GM18909 (cell line): ENCODE measurements at regions not wholly inside any gene's neighbourhood (a gene's known extent, or its start where the extent isn't known, plus 50 kb on each side); places are given as distances from the start of the nearest gene placed in this dataset.

Source experiments
- ATAC-seq: cut with Tn5 transposase; IDR thresholded peaks from one replicate; pipeline ENCODE4 v1.9.1; 2021; ENCODE audit warnings: mild to moderate bottlenecking; ENCODE audit not compliant: unreplicated experiment, poor library complexity

DNA sequence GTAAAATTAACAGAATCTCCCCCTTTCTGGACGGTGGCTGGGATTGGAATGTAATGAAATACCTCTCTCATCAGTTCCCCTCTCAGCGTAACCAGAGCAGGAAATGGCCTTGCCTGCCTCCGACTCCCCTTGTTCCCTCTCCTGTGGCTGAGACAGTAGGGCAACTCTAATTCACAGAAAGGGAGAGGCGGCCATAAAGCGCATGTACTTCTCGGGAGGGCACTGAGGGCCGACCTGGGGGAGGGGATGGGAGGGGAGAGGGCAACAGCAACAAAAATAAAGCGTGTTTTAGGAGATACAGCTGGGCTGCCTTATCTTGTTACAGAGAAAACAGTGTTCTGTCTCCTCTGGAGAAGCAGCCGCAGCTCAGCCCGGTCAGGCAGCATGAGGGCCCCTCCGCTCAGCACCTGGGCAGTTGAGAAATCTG, 783.3 kb upstream of the ARRDC4 start:
- ATAC-seq: no peak

DNA sequence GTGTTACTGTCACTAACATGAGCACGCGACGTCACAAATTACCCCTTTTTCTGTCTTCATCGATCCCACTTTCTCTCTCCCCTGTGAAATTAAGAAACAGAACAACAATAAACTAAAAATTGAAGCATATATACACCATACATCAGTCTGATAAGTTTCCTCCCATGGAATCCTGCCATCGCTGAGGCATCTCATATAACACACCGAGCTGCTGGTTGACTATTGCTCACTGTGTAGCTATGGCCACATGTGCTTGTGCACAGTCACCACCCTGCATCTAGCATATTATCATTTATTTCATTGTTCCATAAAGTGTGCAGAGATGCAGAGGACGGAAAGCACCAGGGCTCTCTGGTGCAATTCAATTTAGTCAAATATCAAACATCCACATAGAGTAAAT, 777.9 kb upstream of the ARRDC4 start:
- no peak for ATAC-seq

DNA sequence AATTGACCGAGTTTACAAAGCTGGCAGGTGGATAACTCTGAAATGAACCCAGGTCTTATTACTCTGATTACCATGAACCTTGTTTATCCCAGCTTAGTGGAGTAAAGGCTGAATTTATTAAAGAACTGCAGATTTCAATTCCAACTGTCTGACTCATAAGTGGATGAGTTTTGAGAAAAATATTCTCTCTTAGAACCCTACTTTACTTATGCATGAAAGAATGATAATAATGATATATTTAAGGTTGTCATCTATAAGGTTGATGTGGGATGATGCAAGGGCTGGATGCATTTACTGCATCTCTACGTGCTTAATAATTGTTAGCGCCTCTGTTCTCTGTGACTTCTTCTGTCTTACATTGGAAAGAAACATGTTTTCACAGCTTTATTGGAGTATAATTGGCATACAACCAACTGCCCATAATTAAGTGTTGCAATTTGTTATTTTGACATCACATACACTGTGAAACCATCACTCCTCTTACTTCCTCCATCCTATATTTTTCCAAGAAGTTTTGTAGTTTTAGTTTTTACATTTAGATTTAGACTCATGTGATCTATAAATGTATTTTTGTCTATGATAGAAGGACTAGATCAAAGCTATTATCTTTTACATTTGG, 771.2 kb upstream of the ARRDC4 start:
- ATAC-seq: no peak

DNA sequence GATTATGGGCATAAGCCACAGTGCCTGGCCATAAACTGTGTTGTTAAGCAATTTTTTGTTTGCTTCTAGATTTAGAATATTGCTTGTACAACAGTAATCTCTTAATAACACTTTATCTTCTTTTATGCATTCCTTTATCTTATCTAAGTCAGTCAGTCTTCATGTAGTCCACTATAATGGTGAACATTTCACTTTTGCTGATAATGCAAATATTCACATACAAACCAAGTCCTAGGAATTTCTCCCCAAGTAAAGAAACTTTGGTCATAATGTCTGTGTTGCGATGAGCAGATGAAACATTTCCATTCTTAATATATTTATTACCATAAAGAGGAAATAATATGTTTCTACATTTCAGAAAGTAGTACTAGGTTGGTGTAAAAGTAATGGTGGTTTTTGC, 765.8 kb upstream of the ARRDC4 start:
- no peak for ATAC-seq

DNA sequence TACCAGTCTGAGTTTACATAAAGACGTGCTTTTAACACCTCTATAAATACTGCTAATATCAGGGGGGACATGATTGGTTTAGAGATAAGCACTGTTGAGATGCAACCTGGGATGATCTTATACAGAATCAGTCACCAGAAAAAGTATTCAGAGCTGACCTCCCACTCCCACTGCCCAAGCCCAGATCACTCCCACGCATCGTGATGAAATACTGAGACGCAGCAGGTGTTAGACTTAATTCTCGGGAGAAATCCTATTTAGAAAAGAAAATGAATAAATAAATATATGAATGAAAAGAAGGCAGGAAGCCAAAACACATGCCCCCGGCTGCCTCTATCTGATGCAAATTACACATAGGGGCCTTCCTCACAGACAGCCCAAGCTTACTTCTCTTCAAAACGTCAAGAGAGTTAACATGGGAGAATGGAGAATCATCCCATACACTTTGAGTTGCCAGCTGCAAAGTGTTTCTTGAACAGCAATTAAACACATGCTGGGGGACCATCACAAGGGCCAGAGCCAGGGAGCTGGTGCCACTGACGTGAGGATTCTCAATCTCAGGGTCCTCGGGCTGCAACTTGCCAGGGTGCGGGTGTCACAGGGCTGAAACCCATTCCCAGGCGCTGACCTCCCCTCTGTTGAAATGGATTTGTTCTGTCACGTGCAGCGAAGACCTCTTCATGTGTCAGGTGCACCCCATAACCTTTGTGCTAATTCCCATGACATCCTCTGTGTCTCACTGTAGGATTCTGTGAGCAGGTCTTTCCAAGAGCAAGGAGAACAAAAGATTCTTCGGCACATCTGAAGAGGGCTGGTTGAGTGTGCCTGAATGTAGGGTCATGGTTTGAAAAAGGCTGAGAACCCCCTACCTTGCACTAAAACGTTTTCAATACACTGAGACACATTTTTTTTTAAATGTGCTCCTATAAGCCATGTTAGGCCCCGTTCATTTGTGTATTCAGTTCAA, 764.2 kb upstream of the ARRDC4 start:
- ATAC-seq: no peak

DNA sequence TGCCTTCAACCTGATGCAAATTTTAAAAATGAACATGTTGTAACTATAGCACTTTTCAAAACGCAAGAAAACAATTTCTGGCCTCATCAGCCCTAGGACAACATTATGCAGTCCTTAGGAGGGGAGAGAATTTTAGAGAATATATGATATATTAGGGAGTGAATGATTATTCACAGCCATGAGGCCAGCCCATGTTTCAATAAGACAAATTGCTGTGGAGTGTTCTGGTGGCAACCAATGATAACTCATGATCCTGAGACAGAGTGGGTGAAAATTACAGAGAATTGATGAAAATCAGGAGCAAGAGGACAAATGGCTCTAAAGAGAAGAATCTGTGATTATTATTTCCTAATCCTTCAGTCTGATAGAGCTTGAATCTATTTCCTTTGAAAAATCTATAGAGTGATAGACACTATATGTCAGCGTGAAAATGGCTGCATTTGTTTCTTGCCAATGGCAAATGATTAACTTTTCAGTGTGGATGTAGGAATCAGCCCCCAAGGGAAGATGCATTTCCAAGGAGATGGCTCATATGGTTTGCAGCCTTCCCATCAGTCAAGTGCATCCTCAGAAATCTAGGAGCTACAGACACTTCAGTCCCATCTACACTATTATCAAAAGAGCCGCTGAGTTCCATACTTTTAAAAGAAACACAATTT, 761.0 kb upstream of the ARRDC4 start:
- no peak for ATAC-seq

DNA sequence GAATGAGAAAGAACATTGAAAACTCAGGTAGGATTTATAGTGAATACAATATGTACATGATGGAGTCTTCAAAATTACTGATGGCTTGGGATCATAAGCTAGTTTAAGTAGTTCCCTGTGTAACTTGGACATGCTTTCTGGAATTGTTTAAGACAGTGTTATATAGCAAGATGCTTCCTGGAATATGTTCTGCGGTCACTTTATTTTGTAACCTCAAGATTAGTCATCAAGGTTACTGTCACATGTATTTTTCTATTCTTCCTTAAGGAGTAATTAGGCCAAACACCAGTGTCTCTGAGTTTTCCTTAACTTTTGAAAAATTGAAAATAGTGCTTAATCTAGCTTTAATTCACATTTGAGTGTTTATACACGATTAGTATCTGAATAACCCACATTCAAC, 760.3 kb upstream of the ARRDC4 start:
- ATAC-seq: no peak

DNA sequence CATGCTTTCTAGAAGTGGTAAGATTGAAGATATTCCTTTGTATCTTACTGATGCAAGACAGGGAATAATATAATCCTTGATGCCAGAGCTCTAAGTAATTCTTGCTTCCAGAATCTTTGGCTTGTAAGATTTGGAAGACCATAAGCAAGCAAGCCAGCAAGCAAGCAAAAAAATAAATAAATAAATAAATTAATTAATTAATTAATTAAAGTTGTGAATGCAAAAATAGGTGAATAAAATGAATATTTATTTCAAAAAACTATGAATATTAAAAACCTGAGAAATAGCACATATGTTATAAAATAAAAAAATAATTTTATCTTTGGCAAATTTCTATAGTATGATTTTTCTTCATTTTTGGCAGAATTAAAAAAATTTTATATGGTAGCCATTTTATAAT, 750.2 kb upstream of the ARRDC4 start:
- no peak for ATAC-seq

DNA sequence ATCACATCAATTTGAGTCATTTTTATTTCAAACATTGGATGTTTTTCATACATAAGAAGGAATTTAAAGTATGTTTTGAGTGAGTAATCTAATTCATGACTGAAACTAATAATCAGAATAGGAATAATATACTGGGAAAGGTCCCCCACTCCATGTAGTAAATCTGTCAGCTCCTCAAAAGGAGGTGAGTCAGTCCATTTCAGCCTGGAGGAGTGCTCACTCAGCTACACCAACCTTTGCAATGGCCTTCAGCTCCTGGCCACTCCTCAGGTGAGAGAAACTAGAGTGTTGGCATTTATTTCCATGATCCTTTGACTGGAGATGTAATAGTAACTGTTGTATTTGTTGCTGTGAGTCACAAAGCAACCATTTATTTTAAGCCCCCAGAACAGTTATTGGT, 744.9 kb upstream of the ARRDC4 start:
- ATAC-seq: no peak

DNA sequence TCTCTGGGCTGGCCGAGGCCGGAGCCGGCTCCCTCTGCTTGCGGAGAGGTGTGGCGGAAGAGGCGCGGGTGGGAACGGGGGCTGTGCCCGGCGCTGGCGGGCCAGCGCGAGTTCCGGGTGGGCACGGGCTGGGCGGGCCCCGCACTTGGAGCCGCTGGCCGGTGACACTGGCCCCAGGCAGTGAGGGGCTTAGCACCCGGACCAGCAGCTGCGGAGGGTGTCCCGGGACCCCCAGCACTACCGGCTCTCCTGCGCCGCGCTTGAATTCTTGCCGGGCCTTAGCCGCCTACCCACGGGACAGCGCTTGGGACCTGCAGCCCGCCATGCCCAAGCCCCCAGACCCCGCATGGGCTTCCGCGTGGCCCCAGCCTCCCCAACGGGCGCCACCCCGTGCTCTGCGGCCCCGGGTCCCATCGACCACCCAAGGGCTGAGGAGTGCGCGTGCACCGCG, 736.3 kb upstream of the ARRDC4 start:
- ATAC-seq: no peak

DNA sequence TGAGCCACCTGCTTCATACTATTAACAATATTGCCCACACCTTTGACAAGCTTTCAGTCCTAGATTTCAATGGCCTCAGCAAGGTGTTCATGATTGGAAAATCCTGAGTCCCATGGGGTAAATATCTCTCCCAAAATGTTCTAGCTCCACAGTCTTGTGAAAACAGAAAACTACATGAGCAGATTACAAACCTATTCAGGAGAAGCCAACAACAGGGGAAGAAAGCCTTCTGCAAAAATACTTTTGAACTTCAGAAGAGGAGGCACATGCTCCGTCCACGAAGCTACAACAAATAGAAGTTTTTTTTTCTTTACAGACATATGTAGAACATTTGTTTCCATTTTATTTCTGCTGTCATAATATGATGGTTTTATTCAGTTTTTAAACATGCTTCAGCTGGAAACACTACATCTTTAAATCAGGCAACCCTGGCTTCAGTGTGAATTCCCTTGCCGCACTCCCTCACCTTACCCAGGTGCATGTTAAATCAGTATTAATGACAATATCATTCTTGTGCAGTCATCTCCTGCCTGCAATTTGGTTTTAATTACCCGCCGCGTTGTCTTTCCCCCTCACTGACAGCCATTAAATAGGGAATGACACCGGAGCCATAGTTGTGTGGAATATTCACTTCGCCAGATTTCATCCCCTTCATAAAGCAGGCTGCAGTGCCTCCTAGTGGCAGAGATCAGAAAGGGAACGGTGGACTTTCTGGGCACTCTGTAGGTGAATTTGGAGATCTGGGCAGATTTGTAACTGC, 725.5 kb upstream of the ARRDC4 start:
- no peak for ATAC-seq

DNA sequence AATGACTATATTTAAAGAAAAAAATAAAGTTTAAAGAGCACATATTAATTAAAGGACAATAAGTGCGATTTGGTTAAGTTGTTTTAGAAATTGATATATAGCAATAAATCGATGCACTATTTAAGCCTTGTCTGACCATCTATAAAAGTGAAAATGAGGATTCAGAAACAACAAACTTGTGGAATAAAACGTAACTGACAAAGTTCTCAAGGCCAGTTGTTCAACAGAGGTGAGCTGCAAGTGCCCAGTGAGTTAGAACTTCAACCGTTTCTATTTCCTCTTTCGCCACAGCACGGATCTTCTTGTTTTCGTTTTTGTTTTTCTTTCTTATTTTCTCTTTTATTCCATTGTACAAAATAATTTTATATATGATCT, 724.9 kb upstream of the ARRDC4 start:
- no peak for ATAC-seq

DNA sequence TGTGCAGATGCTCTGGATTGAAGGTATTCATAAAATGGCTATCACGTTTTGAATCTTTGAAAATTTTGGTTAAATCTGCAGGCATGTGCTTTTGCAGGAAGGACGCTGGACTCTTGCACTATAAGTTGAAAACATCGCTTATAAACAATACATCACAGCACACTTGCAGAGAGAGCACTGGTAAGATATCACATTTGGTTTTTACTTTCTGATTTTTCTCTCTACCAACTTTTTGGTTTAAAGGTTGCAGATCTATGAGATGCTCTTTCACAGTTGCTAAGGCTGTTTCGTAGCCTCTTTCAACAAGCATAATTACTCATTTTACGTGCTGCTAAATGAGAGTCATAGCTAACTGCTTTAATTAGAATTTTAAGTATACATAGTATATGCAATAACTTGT, 724.4 kb upstream of the ARRDC4 start:
- no peak for ATAC-seq

DNA sequence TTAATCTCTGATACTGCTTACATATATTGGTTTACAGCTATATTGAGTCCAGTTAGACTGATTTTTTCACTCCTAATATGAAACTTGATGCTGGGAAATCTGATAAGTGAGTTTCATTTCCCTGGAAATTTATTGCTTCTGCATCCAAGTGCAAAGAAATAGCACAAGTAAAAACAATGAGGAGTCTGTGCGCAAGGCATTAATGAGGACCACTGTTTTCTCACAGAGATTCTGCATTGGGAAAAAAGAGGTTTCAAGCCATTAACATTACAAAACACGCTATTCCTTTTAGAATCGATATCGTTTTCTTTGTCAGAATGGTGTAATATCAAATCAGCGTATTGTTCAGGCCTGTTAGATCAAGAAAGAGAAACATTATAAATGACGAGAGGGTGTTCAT, 723.3 kb upstream of the ARRDC4 start:
- no peak for ATAC-seq

DNA sequence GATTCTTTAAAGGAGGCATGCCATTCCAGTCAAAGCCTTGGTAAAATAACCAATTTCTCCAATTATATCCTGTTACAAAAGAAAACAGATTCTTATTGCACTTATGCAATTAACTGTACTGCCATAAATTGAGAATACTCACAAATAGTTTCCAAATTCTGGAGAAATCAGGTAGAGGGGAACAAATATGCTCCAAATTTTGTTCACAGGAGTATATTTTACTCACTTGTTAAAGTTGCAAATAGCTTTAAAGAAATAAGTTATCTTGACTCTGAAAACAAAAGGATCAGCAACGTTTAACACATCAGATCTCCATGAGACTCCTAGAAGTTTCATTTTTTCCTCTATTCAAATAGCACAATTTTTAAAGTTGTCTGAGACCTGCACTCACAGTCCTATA, 712.1 kb upstream of the ARRDC4 start:
- ATAC-seq: no peak

DNA sequence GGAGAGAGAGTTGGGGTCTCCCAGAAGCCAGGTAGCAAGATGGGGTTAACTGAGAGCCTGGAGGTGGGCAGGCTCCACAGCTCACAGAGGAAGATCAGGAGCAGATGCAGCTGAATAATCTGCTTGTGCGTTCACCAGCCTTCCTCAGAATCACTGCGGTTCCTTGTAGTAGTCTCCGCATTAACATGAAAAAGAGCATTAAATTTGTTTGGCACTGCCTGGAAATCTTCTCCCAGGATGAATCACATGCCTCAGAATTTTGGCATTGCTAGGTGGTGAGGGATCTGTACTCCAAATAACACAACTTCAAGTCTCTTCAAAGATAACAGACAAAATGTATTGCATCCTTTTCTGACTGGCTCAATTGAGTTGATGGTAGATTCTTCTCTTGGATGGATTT, 700.6 kb upstream of the ARRDC4 start:
- ATAC-seq: no peak

DNA sequence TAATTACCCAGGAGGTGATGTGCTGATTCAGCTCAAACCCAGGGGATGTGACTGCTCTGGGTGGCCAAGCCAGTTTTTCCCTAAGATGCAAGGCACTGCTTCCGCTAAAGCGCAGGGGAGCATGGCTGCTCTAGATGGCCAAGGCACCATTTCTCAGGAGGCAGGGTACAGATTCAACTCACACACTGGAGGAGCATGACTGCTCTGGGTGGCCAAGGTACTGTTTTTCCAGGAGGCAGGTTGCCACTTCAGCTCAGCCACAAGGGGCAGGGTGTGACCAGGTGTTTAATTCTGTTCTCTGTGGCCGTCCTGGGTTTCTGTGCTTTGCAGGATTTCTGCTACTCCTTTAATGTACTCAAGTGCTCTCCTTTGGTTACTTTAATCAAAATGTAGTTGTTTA, 659.3 kb upstream of the ARRDC4 start:
- no peak for ATAC-seq

DNA sequence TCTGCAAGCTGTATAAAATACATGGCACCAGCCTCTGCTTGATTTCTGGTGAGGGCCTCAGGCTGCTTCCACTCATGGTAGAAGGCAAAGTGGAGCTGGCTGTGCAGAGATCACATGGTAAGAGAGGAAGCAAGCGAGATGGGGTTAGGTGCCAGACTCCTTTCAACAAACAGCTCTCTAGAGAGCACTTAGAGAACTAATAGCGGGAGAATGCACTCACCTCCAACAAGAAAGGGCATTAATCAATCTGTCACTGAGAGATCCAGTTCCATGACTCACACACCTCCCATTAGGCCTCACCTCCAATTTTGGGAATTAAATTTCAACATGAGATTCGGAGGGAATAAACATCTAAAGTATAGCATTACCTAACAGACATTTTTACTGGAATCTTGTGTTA, 644.1 kb upstream of the ARRDC4 start:
- ATAC-seq: no peak

DNA sequence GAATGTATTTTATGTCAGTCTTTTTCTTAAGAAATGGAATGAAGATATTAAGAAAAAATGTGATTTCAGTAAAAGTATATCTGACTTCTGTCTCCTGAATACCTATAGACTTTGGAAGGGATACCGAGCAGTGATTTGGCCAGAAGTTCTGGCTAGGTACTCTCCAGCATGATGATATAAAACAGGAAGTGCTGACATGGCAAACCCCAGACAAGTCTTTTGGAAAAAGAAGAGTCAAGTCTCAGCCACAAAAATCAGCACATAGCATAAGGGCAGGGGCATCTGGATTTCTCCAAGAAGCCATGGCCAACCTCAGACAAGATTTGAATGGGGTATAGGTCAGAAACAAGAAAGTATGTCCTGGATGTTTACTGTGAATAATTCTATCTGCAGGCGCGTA, 643.3 kb upstream of the ARRDC4 start:
- no peak for ATAC-seq

DNA sequence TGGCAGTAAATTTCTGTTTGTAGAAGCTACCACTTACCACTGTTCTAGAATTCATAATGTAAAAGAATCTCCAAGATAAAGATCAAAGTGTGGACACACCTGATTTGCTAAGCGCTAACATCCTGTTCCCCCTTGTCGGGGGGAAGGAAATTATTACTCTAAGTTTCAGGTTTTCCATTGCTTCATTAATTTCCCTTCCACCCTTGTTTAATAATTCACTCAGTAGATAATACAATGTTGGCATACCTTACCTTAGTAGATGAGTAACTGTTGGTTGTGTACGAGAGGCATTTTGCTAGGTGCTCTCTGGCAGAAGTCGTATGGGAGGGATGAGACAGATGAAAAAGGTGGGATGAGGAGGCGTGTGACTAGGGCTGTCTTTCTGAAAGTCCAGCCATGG, 641.2 kb upstream of the ARRDC4 start:
- no peak for ATAC-seq

DNA sequence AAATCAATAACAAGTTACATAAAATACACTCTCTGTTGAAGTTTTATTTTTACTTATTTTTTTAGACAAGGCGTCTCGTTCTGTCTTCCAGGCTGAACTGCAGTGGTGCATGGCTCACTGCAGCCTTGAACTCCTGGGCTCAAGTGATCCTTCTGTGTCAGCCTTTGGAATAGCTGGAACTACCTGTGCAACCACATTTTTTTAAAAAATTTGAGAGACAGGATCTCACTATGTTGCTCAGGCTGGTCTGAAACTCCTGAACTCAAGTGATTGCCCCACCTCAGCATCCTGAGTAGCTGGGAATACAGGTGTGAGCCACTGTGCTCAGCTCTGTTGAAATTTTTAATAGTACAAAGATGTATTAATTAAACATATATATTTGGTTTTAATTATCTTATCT, 614.3 kb upstream of the ARRDC4 start:
- no peak for ATAC-seq
